Right lobe of liver (tissue), 6 donors: ENCODE measurements at regions not wholly inside any gene's neighbourhood (a gene's known extent, or its start where the extent isn't known, plus 50 kb on each side); places are given as distances from the start of the nearest gene placed in this dataset.

Experiments
- ATAC-seq, 4 donors: fragments of 200-7000 bp; cut with Tn5 transposase; one replicate each; pipeline ENCODE4 v1.9.1; 2020; ENCODE audit warnings: mild to moderate bottlenecking in 4 of 4, moderate library complexity in 4 of 4
- DNase-seq, 3 donors: peaks; one replicate each; pipeline ENCODE4 v3.0.0-alpha.2; 2020
- H3K27ac ChIP-seq, 3 donors: fragments of 200-600 bp; one replicate each; pipeline ENCODE4 v1.8.0; 2022
- H3K27me3 ChIP-seq, 2 donors: fragments of 200-600 bp; one replicate each; pipeline ENCODE4 v1.8.0; 2022
- H3K36me3 ChIP-seq, 4 donors: fragments of 200-600 bp; sonication (generic) in 1 of 4; one replicate each; pipeline versions ENCODE4 v1.5.1 to v1.8.0; 2017 to 2022; ENCODE audit warnings: control low read depth in 1 of 4
- H3K4me1 ChIP-seq, 4 donors: fragments of 200-600 bp; sonication (generic) in 1 of 4; one replicate each; pipeline versions ENCODE4 v1.5.1 to v1.8.0; 2017 to 2022; ENCODE audit warnings: control low read depth in 1 of 4
- H3K4me3 ChIP-seq, 3 donors: fragments of 200-600 bp; one replicate each; pipeline ENCODE4 v1.8.0; 2022
- H3K9me3 ChIP-seq, 4 donors: fragments of 200-600 bp; sonication (generic) in 1 of 4; one replicate each; pipeline versions ENCODE4 v1.5.1 to v1.8.0; 2017 to 2022; ENCODE audit warnings: control low read depth in 1 of 4
- POLR2A ChIP-seq: fragments of 450-650 bp; IDR thresholded peaks from one replicate; pipeline ENCODE4 v1.6.1; 2017; ENCODE audit warnings: antibody characterized with exemption, mild to moderate bottlenecking
- whole genome bisulfite sequencing: methylation state at CpG from one replicate; pipeline ENCODE4 v1.1.6; 2018; ENCODE audit warnings: low coverage, low lambda C conversion rate; ENCODE audit not compliant: insufficient coverage; ENCODE audit errors: missing lambda C conversion rate; 5-methylcytosine and 5-hydroxymethylcytosine counted together
- intact Hi-C, 2 donors: fragments of 100-400 bp; cut with DNase I; formaldehyde crosslinking; loops; one replicate each; pipeline versions ENCODE4 v1.11.2 to v1.14.1; 2022
- TF ChIP-seq, protein P1 (sequence below), 4 donors: fragments of 200-600 bp in 3 of 4; fragments of 450-650 bp in 1 of 4; IDR thresholded peaks; one replicate each; pipeline versions ENCODE4 v1.5.1 to v1.8.0; 2016 to 2022; ENCODE audit warnings: antibody characterized with exemption in 4 of 4, mild to moderate bottlenecking in 2 of 4
- donor health status: DM: no; HTN: yes; CAD: no.
- donor health status: DM: no; HTN: no; CAD: no.
- donor health status: DM: no; HTN: no; CAD: no.
- donor health status: DM: no; HTN: yes; CAD: no.
- donor health status: DM: no; HTN: yes; CAD: no.

DNA sequence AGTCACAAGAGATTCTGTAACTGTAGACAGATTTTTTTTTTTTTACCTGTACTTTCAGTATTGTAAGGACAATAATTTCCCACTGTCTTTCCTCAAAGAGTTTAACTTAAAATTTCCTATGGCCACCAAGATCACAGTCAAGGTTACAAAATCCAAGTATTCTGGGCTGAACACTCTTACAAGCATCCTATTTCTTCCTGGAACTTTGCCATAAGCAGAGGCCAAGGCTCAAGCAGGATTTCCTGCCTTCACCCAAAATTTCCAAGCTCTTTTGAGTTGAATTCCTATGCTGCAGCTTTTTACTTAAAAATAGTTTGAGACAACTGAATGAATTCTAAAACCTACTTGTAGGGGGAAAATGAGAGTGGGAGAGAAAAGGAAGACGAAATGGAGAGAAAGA lies 299.4 kb downstream of the ZNF516 start:
- intact Hi-C loops: no loop called here
- TF ChIP-seq POLR2A: no peak
- TF ChIP-seq, protein P1, sequence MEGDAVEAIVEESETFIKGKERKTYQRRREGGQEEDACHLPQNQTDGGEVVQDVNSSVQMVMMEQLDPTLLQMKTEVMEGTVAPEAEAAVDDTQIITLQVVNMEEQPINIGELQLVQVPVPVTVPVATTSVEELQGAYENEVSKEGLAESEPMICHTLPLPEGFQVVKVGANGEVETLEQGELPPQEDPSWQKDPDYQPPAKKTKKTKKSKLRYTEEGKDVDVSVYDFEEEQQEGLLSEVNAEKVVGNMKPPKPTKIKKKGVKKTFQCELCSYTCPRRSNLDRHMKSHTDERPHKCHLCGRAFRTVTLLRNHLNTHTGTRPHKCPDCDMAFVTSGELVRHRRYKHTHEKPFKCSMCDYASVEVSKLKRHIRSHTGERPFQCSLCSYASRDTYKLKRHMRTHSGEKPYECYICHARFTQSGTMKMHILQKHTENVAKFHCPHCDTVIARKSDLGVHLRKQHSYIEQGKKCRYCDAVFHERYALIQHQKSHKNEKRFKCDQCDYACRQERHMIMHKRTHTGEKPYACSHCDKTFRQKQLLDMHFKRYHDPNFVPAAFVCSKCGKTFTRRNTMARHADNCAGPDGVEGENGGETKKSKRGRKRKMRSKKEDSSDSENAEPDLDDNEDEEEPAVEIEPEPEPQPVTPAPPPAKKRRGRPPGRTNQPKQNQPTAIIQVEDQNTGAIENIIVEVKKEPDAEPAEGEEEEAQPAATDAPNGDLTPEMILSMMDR (IDR thresholded peaks at IDR 0.05): no peak
- H3K4me1 ChIP-seq: no peaks in the 10 kb centered on the region
- H3K27ac ChIP-seq: no peak overlapping the region
- DNase-seq (no peak), ATAC-seq (no peak)
- H3K4me3 ChIP-seq: no peak overlapping the region
- no peaks in the 10 kb centered on the region for H3K9me3 ChIP-seq
- H3K27me3 ChIP-seq: no peaks in the 10 kb centered on the region
- WGBS: 15% methylated on average over 1 of the region's 1 CpG
- no peaks in the 10 kb centered on the region for H3K36me3 ChIP-seq

DNA sequence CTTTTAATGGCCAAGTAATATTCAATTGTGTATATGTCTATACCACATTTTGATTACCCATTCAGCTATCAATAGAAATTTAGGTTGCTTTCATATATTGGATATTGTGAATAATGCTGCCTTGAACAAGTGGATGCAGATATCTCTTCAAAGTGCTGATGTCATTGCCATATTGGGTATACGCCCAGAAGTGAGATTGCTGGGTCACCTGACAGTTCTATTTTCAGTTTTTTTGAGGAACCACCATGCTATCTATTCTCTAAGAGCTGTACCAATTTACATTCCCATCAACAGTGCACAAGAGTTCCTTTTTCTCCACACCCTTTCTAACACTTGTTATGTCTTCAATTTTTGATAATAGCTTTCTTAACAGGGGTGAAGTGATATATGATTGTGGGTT lies 306.9 kb downstream of the ZNF516 start:
- DNase-seq: no peak
- Histone ChIP-seq H3K27me3 (no peaks in the 10 kb centered on the region), H3K9me3 (no peaks in the 10 kb centered on the region), H3K4me3 (no peak overlapping the region), H3K27ac (no peak overlapping the region), H3K4me1 (no peaks in the 10 kb centered on the region), H3K36me3 (no peaks in the 10 kb centered on the region)
- WGBS: 0% methylated on average over 1 of the region's 1 CpG
- no peak for ATAC-seq
- intact Hi-C loops: no loop called here
- no peak for TF ChIP-seq POLR2A
- TF ChIP-seq, protein P1 (IDR thresholded peaks at IDR 0.05): no peak

DNA sequence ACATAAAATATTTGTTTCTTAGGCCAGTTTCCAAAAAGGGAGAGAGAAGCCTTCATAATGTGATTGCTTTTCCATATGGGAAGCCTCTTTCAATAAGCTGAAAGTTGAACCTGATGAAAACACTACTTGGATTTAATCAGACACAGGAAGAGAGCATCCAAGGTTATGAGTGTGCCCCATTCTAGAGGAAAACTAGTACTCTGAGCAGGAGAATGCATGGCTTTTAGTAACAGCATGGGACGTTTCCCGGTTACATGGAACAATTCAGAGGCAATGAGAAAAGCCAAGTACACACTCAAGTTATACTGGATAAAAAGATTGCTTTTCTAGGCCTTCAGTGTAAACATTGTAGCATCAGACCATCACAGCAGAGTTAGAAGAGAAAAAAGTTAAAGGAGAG lies 315.8 kb downstream of the ZNF516 start:
- H3K9me3 ChIP-seq: no peaks in the 10 kb centered on the region
- no peak for ATAC-seq
- H3K27me3 ChIP-seq: no peaks in the 10 kb centered on the region
- 36% methylated on average over 2 of the region's 2 CpGs for WGBS
- intact Hi-C loops: no loop called here
- TF ChIP-seq, protein P1 (IDR thresholded peaks at IDR 0.05): no peak
- TF ChIP-seq POLR2A: no peak
- H3K4me1 ChIP-seq: no peaks in the 10 kb centered on the region
- H3K27ac ChIP-seq: no peak overlapping the region
- H3K4me3 ChIP-seq: no peak overlapping the region
- H3K36me3 ChIP-seq: no peaks in the 10 kb centered on the region
- DNase-seq: no peak

DNA sequence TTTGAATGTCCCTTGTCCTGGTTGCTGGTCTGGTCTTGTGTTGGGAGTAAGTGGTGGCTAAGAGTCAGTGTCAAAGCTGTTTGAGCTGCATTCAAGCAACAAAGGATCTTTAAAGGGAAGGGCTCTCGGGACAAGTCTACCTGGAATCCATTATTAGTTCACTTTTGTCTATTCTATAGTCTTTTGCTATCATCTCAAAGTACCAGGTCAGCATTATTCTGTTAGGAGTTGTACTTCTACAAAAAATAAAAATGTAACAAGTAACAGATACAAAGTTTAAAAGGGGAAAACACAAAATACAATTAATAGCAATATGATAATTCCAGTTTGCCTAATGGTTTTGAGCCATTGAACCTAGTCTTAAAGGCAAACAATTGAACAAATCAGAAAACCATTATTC lies 317.9 kb downstream of the ZNF516 start:
- TF ChIP-seq POLR2A: no peak
- TF ChIP-seq, protein P1 (IDR thresholded peaks at IDR 0.05): no peak
- Histone ChIP-seq H3K4me1 (no peaks in the 10 kb centered on the region), H3K36me3 (no peaks in the 10 kb centered on the region), H3K27me3 (no peaks in the 10 kb centered on the region), H3K9me3 (no peaks in the 10 kb centered on the region), H3K4me3 (no peak overlapping the region), H3K27ac (no peak overlapping the region)
- intact Hi-C loops: no loop called here
- DNase-seq (no peak), ATAC-seq (no peak)
- WGBS: 50% methylated on average over 1 of the region's 1 CpG

DNA sequence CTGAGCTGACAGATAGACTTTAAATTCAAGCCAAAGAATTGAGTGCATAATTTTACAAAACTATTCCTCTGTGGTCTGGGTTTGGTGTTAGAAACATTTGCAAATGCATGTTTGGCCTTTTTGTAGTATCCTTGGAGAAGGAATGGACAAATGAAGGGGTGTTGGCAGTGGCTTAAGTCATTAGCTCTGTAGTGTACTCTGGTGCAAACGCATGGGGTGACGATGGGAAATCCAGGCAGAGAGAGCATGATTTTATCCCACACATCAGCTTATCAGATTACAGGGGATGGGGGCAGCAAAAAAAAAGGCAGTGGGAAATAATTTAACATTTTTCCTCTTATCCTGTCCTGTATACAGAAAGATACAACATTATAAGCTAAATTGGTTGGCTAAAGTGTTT lies 320.6 kb downstream of the ZNF516 start:
- DNase-seq (no peak), ATAC-seq (no peak)
- WGBS: 66% methylated on average over 2 of the region's 2 CpGs
- H3K9me3 ChIP-seq: no peaks in the 10 kb centered on the region
- intact Hi-C loops: no loop called here
- H3K27me3 ChIP-seq: no peaks in the 10 kb centered on the region
- no peaks in the 10 kb centered on the region for H3K4me1 ChIP-seq
- TF ChIP-seq, protein P1 (IDR thresholded peaks at IDR 0.05): no peak
- TF ChIP-seq POLR2A: no peak
- H3K27ac ChIP-seq: no peak overlapping the region
- H3K36me3 ChIP-seq: no peaks in the 10 kb centered on the region
- H3K4me3 ChIP-seq: no peak overlapping the region
